Endothelial cell (in vitro differentiated cells): ENCODE measurements at regions not wholly inside any gene's neighbourhood (a gene's known extent, or its start where the extent isn't known, plus 50 kb on each side); places are given as distances from the start of the nearest gene placed in this dataset.
A peak's percentile ranks its signal among the peaks of the same experiment; 100 is the strongest.

Experiments
- DNase-seq: peaks from one replicate; pipeline ENCODE4 v3.0.0; 2021; ENCODE audit warnings: low spot score
- H3K27ac Mint-ChIP-seq: one replicate; pipeline ENCODE4 v1.8.0; 2021; ENCODE audit warnings: mixed read lengths, inconsistent platforms; ENCODE audit not compliant: unreplicated experiment
- H3K27me3 Mint-ChIP-seq: one replicate; pipeline ENCODE4 v1.8.0; 2021; ENCODE audit warnings: mild to moderate bottlenecking, moderate library complexity, mixed read lengths, inconsistent platforms; ENCODE audit not compliant: unreplicated experiment
- H3K36me3 Mint-ChIP-seq: one replicate; pipeline ENCODE4 v1.8.0; 2021; ENCODE audit warnings: mild to moderate bottlenecking, low read depth, mixed read lengths, inconsistent platforms; ENCODE audit not compliant: unreplicated experiment
- H3K4me1 Mint-ChIP-seq: one replicate; pipeline ENCODE4 v1.8.0; 2021; ENCODE audit warnings: mild to moderate bottlenecking, mixed read lengths, inconsistent platforms; ENCODE audit not compliant: unreplicated experiment
- H3K4me3 Mint-ChIP-seq: one replicate; pipeline ENCODE4 v1.8.0; 2021; ENCODE audit warnings: mild to moderate bottlenecking, mixed read lengths, inconsistent platforms; ENCODE audit not compliant: unreplicated experiment
- H3K9me3 Mint-ChIP-seq: one replicate; pipeline ENCODE4 v1.8.0; 2021; ENCODE audit warnings: mixed read lengths, inconsistent platforms; ENCODE audit not compliant: unreplicated experiment
- TF ChIP-seq, protein P1 (sequence below): fragments of 200-600 bp; sonication (generic); IDR thresholded peaks from one replicate; pipeline ENCODE4 v1.5.0; 2021; ENCODE audit warnings: antibody characterized with exemption; ENCODE audit not compliant: unreplicated experiment

- Mint-ChIP-seq H3K4me1 (no peaks in the 10 kb centered on the region), H3K27me3 (no peaks in the 10 kb centered on the region), H3K9me3 (no peaks in the 10 kb centered on the region), H3K4me3 (peak overlapping the region; percentile 29), H3K36me3 (no peaks in the 10 kb centered on the region), H3K27ac (no peak overlapping the region)
- DNase-seq: no peak
- TF ChIP-seq, protein P1, sequence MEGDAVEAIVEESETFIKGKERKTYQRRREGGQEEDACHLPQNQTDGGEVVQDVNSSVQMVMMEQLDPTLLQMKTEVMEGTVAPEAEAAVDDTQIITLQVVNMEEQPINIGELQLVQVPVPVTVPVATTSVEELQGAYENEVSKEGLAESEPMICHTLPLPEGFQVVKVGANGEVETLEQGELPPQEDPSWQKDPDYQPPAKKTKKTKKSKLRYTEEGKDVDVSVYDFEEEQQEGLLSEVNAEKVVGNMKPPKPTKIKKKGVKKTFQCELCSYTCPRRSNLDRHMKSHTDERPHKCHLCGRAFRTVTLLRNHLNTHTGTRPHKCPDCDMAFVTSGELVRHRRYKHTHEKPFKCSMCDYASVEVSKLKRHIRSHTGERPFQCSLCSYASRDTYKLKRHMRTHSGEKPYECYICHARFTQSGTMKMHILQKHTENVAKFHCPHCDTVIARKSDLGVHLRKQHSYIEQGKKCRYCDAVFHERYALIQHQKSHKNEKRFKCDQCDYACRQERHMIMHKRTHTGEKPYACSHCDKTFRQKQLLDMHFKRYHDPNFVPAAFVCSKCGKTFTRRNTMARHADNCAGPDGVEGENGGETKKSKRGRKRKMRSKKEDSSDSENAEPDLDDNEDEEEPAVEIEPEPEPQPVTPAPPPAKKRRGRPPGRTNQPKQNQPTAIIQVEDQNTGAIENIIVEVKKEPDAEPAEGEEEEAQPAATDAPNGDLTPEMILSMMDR: no peak
Observed at GRCh38 chr13:40171566-40171965, 494.9 kb downstream of the FOXO1 start.

- Mint-ChIP-seq H3K4me3 (no peak overlapping the region), H3K4me1 (no peaks in the 10 kb centered on the region), H3K9me3 (no peaks in the 10 kb centered on the region), H3K27me3 (no peaks in the 10 kb centered on the region), H3K27ac (no peak overlapping the region), H3K36me3 (no peaks in the 10 kb centered on the region)
- no peak for DNase-seq
- TF ChIP-seq, protein P1: no peak
Observed at GRCh38 chr13:40172149-40172591, 494.3 kb downstream of the FOXO1 start.

GRCh38 chr13:40172878-40173277 is 493.6 kb downstream of the FOXO1 start:
- Mint-ChIP-seq H3K9me3 (no peaks in the 10 kb centered on the region), H3K27ac (no peak overlapping the region)

GRCh38 chr13:40175639-40176038 is 490.8 kb downstream of the FOXO1 start:
- DNase-seq: no peak
- Mint-ChIP-seq H3K4me1 (no peaks in the 10 kb centered on the region), H3K36me3 (no peaks in the 10 kb centered on the region), H3K9me3 (no peaks in the 10 kb centered on the region), H3K4me3 (no peak overlapping the region), H3K27ac (no peak overlapping the region), H3K27me3 (no peaks in the 10 kb centered on the region)
- TF ChIP-seq, protein P1: no peak

More at GRCh38 chr13:40172878-40173277, 493.6 kb downstream of the FOXO1 start:
- Mint-ChIP-seq H3K4me1 (no peaks in the 10 kb centered on the region), H3K36me3 (no peaks in the 10 kb centered on the region), H3K27me3 (no peaks in the 10 kb centered on the region), H3K4me3 (no peak overlapping the region)
- TF ChIP-seq, protein P1: no peak
- DNase-seq: no peak

DNA sequence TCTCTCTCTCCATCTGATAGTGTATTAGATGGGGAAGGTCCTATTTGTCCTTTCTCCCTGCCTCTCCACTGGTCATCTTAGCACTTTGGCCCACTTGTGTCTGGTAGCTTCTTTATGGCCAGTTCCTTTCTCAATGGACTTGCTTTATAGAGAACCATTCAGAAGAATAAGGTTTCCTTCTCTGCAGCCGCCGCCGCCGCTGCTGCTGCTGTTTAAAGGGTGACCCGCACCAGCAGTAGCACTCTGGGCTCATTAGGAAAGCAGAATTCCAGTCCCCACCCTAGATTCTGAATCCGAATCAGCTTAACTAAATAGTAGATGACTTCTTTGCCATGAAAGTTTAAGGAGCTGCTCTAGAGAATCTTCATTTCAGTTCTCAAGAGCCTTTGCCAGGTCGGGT is 490.2 kb downstream of the FOXO1 start:
- Mint-ChIP-seq H3K9me3 (no peaks in the 10 kb centered on the region), H3K27me3 (no peaks in the 10 kb centered on the region)

More for the DNA sequence above, 490.2 kb downstream of the FOXO1 start:
- TF ChIP-seq, protein P1: no peak
- no peaks in the 10 kb centered on the region for H3K36me3 Mint-ChIP-seq
- no peaks in the 10 kb centered on the region for H3K4me1 Mint-ChIP-seq
- DNase-seq: no peak
- H3K27ac Mint-ChIP-seq: no peak overlapping the region
- H3K4me3 Mint-ChIP-seq: no peak overlapping the region
